ENCODE measurements at regions not wholly inside any gene's neighbourhood (a gene's known extent, or its start where the extent isn't known, plus 50 kb on each side); places are given as distances from the start of the nearest gene placed in this dataset.

DNA sequence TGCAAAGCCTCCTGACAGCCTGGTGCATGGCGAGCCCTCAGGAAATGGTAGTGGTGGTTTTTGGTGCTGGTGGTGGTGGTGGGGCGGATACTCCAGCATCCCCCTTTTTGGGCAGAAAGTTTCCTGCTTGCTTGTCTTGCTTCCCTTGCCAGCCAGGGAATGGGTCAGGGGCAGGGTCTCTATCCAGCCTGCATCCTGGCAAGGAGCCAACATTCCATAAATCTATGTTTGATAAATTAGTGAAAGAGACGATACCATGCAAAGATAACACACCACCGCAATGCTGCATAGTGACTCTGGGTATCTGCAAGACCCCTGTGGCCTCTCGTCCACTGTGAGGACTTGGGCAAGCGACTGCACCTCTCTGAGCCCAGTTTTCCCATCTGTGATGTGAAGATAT, 246.2 kb downstream of the LRFN2 start:
- DNase-seq, result no peak

DNA sequence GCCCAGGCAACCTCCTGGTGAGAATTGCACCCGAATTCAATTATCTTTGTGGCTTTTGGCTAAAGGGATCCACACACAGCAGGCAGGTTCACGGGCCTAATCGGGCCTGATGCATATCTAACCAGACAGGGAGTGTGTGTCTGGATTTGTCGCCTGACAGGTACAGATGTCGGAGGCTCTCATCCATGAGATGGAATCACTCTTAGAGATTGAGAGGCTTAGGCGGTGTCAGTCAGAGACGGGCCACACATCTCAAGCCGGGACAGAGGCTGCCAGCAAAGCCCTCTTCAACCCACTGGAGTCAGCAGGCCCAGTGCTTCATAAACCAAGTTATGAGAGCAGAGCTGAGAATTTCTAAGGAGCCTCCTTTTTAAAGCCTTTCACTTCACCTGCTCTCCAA, 247.0 kb downstream of the LRFN2 start:
- no peak for DNase-seq

DNA sequence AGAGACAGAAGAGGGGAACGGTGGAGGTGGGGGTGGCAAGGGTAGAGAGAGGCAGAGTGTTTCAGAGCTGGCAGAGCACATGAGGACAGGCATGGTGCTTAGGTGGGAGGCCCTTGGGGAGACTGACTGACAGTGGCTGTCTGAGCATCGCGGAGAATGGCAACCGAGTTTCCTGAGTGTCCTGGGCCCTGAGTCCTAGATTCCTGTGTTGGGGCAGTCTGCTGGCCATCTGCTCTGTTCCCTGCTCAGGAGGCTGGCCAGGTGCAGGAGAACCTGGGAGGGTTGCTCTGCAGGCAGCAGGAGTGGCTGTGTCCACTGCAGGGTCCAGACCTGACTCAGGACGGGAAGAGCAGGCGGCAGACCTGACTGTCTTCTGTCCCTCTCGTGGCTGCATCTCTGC, 248.9 kb downstream of the LRFN2 start:
- DNase-seq, result no peak

DNA sequence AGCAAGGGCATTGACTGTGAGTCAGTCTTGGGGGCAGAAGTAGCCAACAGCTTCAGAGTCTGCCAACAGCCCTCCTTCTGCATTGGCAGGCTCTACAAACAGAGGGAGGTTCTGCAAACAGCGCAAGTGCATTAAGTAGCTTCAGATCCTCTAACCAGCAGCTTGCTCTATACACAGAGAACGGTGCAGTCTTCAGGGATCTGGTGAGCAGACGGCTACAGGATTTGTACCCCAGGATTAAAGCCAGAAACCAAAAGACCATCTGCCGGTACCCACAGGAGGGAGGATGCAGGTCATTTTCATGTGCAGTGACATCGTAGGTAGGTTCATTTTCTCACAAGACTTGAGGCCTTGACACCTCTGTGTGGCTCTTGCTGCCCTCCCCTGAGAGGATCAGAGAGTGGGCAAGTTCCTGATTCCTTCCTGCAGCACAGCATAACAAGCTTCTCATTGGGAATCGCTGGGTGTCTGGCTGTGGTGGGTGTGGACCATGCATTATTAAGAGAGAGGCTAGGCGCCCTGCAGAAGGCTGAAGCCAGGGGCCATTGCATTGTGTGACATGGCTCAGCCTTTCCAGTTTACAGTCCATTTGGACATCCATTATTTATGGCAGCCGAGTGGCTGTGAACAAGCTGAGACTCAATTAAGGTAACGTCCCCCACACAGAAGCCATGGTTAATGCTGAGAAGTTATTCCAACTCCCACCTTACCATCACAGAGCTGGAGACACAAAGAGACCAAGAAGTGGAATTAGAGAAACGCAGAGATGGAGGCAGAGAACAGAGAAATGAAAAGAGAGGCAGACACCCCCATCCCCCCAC, 250.0 kb downstream of the LRFN2 start:
- no peak for DNase-seq

DNA sequence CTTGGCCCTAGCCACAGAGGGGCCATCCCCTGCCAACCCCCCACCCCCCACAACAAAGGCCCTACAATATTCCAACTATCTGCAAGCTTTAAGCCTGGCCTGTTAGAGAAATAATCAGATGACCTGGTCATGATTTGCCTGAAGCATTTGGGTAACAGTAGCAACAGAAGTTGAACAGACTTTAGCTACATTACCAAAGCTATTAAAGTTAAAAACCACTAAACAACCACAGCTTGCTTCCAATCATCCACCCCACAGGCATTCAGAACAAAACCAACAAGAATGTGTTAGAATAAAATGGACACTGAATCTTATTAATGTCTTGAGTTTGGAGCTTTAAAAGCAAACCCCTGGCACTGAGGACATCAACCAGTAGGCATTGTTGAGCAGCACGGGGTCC, 250.9 kb downstream of the LRFN2 start:
- no peak for DNase-seq

DNA sequence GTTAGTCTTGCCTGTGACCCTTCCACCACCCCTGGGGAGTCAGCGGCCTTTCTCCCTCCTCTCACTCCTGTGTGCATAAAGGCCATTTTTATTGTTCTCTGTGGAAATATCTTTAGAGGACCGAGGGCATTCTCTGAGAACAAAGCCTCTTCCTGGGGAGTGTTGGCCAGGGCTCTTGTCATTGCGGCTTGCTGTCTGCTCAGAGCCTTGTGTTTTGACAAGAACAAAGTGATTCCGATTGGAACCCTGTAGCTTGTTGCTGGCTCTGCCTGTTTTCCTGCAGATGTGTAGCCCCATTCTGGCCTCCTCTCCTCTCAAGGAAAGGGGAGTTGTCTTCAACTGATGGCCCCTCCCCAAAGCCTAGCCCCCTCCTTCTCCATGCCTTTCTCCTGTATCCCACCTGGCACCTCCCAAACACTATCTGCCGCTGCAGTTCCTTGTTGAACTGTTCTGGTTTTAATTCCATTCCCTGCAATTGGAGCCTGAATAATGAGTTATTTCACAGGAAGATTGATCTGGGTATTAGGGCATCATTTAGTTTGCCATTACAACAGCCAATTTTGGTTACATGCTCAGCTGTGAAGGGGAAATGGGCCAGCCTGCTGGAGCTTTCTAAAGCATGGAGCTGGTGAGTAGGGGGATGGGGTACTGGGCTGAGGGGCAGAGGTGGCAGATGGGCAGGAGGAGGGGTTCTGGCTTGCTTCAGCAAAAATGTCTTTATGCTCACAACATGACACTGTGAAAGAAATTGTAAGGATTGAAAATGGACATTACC, 252.5 kb downstream of the LRFN2 start:
- DNase-seq, result no peak

DNA sequence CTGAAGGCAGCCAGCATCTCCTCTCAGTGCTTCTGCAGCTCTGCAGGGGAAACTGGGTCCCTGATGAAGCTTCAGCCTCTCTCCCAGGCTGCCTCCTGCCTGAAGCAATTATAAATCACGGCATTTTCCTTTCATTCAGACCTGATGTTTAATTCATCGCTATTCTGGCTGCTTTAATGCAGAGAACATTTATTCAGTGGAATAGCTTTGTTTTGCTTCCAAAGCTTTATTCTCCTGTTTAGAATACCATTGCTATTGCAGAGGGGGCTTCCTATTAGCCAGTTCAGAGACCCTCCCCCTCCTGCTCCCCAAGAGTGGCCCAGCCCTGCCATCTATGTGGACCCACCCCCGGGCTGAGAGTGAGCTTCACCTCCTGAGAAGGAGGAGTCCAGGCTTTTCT, 255.6 kb downstream of the LRFN2 start:
- no peak for DNase-seq

DNA sequence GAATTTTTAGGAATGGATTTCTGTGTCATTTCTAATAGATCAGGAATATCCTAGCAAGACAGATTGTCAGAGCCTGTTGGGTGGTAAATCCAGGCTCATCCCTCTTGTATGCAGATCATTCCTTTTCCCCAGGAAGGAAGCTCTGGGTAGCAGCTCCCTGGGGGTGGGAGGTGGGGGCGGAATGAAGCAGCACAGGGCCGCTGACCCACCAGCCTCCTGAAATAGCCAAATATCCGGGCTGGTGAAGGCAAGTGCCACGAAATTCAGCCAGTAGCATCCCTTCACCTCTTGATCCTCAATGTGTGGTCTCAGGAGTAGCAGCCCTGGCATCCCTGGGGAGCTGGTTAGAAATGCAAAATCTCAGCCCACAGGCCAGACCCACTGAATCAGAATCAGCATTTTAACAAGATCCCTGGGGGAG, 256.9 kb downstream of the LRFN2 start:
- DNase-seq, result no peak

DNA sequence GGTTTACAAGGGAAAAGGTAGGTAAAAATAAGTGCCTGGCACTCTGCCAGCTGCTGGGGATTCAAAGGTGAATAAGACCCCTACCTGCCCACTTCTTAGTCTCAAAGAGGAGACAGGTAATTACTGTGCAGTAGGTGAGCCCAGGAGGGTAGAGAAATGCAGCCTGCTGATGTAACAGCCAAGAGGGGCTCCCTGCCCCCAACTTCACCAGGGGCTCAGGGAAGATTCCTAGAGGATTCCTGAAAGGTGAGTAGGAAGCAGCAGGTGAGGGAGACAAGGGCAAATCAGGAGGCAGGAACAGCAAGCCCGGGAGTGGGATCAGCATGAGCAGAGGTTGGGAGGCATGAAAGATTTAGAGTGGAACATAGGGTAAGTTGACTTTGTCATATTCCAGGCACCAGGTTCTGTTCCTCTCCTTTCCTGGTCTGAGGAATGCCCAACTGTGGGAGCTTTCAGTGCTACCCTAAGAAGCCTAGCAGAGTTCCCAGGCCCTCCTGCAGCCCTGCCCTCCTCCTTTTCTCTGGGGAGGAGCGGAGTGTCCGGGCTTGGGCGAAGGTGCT, 258.1 kb downstream of the LRFN2 start:
- no peak for DNase-seq

DNA sequence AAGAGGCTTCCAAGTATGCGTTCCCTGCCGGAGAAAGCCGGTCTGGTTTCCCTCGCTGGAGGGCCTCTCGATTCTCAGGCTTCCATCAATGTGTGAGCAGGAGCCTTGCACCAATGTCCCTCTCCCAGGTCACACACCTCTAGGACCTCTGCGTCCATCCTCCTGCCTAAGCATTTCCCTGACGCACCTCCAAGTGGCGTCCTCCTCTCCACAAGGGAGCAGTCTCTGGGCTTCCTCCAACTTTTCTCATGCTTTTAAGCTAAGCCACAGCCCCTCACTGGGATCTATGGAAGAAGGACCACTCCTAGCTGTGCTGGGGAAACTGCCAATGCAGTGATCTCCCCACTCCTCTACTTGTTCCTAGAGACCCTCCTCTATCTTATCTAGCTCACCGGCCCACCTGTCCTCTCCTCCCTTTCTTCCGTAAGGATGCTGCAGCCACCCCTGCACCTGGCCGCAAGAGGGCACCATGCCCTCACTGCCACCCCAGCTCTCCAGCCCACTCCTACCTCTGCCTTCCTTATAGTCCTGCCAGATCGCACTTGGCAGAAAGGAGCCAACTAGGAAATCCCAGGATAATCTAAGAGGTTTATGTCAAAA, 258.7 kb downstream of the LRFN2 start:
- DNase-seq, result peak; percentile 1

DNA sequence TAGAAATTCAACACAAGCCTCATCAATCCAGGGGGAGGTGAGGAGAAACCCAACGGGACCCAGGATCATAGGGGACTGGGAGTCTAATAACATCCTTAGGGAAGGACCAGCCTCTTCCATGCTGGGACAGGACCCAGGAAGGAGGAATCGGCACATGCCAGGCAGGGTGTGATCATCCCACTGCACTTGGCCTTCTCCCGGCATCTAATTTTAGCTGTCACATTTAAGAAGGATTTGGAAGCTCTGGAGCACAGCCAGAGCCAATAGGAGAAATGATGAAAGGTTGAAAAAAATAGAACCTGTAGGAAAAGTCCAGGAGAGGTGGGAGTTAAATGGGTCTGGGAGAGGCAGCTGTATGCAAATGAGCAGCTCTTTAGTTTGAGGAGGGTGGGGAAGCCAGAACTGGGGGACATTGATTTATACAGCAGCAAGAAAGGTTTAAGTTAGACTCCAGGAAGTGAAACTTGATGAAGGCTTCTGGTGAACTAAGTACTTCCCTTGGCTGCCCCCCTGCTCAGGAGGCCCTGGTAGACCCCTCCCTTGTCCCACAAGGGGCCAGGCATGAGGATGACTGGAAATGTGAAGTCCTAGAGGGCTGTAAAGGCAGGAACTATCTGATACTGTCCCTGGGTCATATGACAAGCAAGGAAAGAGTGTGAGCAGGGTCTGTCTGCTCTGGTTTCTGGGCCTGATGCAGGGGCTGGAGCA, 260.3 kb downstream of the LRFN2 start:
- no peak for DNase-seq

DNA sequence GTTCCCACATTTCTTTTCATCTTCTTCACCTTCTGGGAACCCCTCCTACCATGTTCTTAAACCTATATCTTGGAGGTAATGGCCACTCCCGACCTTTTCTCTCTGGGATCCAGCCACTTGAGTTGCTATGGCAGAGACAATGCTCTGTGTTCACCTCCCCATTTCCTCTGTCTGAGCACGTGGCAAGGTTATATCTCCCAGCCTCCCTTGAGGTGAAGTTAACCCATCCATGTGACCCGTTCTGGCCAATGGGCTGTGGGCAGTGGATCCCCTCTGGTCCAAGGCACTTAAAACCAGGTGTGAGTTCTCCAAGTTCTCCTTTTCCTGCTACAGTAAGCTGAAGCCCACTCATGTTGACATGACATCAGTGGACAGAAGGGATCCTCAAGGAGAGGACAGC, 261.4 kb downstream of the LRFN2 start:
- DNase-seq, result no peak

DNA sequence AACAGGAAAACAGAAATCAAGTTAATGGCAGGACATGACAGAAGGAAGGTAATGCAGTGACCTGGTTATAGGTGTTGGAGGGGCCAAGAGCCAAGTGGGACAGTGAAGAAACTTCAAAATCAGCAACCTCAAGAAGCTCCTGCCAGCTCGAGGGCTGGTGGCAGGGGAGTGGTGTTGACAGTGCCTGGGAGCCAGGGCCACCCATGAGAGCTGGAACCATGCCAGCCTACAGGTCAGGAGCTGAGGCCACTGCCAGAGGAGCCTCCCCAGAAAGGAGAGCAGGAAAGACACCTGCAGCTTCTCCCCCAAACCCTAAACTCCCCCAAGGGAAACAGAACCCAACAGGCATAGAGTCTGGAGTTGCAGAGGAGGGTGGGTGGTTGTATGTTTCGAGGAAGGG, 262.1 kb downstream of the LRFN2 start:
- DNase-seq, result no peak

DNA sequence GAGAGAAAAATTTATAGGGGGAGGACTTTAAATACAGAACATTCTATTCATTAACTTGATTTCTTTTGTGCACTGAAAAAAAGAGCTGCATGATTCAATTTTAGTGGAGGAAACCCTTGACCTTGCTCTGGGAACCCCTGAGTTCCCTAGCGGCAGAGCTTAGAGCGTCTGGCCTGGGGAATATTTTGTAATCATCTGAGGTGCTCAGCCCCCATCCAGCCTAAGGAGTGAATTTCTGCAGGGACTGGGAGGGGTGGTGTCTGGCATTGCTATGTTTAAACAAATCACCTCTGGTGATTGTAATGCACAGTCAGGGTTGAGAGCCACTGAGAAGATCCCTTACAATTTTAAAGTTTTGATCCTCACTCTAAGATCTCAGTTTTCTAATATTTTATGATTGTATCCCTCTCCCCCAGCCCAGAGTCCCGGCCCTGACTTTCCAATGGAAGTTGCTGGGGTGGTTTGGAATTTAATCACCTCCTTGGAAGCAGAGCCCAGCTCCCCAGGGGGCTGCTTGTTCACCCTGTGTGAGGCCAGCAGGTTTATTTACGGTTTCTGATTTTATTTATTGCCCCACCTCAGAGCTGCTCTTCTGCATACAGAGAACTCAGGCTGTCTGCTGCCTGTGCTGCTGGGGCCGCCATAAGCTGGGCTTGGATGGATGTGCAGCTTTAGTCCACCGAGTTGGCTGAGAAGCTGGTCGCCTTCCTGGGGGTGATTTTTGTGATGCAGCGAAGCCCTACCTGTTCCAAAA, 263.1 kb downstream of the LRFN2 start:
- DNase-seq, result no peak

DNA sequence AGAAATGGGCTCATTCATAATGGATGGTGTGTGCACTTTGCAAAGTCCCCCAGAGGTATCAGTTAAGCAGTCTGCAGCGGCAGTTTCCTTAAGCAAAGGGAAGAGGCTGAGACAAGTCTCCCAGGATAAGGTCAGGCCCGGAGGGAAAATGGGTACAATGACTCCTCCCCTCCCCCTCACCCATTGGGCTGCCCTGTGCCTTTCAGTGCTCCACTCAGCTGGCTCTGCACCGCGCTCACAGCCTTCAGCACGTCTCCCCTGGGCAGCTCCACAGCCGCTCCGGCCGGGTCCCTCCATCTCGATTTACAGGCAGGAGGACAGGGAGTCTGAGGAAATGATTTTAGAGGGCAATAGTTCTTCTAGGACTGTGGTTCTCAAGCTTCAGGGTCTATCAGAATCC, 264.8 kb downstream of the LRFN2 start:
- DNase-seq, result no peak

DNA sequence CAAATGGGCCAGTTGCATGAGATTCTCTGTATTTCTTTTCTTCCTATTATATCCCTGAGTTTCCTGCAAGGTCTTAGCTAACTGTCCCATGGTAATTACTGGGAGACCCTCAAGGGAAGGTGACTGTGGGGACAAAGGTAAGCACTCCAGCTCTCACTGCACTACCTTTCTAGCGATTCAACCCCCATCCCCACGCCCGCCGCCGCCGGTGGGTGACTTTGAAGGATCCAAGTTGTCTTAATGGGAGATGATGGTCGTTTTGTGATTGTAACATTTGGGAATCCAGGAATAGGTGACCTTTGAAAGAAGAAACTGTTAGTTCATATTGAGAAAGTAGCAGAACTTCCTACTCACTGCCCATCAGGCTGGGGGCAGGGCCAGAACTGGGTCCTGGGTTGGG, 265.5 kb downstream of the LRFN2 start:
- no peak for DNase-seq

DNA sequence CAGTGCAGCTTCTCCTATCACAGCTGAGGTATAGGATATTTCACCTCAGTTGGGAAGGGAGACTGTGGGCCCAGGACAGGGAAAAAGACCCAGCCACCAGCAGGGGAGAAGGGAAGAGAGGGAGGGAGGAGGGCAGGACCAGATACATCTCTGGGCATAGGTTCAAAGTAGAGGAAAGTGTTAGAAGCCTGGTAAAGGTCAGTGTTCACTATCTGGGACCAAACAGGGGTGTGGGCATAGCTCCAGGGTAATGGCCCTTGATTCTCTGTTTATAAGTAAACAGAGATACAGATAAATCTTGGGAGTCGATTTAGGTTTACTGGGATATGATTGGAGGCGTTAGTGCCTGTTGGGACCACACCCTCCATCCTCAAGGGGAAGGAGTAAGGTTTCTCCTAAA, 266.2 kb downstream of the LRFN2 start:
- DNase-seq, result no peak

DNA sequence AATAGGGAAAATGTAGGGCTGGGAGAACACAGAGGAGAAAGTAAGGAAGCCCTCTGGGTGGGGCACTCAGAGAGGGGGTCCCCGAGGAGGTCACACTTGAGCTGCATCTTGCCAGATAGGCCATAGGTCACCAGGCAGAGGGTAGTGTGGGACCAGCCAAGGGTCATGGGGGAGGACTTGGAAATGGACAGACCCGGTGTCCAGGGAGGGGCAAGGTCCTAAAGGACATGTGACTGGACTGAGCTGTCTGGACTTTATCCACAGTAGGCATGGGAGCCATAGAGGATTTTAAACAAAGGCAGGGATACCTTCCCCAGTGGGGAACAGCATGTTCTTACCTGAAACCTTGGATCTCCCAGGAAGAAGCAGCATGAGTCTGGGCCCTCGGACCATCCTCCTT, 266.7 kb downstream of the LRFN2 start:
- DNase-seq, result no peak

DNA sequence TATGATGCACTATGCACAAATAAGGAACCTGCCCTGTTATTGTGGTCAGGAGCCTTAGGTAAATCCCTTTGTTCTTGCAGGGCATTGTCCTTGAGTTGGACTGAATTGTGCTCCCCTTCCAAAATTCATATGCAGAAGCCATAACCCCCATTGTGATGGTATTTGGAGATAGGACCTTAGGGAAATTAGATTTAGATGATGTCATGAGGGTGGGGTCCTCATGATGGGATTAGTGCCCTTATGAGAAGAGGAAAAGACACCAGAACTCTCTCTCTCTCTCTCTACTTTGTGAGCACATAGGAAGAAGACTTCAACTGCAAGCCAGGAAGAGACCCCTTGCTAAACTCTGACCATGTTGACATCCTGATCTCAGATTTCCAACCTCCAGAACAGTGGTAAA, 268.0 kb downstream of the LRFN2 start:
- DNase-seq, result no peak

DNA sequence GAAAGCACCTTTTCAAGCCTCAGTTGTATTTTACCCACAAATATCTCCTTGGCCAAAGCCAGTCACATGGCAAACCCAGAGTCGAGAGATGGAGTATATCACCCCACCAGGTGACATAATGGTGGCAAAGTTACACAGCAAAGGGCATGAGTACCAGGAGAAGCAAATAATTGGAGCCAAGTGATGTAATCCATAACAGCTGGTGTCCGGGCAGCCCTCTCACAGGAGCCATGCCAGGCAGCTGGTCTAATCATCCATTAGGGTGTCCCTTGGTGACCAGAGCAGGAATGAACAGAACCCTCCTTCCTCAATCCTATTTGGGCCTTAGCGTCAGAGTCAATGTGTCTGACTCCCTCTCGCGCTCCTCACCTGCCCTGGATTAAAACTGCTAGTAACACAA, 272.1 kb downstream of the LRFN2 start:
- no peak for DNase-seq

DNA sequence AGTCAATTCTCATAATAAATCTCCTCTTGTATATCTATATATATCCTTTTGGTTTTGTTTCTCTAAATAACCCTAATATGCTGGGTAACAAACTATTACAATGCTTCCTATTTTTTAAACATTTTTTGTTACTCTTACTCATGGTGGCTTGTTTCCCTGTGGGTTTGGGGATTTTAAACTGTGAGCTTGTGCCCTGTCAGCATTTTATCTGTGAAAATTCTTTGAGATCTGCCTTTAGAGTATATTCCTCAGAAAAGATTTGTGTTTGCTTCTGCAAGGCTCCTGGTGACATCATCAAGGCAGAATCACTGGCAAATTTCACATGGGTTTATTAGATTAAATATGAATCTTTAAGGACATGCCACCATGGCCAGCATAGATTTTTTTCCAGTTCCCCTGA, 273.6 kb downstream of the LRFN2 start:
- DNase-seq, result no peak
